Activated T-helper 1 cell treated with Interleukin-2 at 50 U/mL for 16 hours (primary cell): ENCODE measurements at regions not wholly inside any gene's neighbourhood (a gene's known extent, or its start where the extent isn't known, plus 50 kb on each side); places are given as distances from the start of the nearest gene placed in this dataset.

ENCODE experiments used
- DNase-seq: peaks from one replicate; pipeline ENCODE4 v3.0.0-alpha.2; 2020; ENCODE audit warnings: low read depth

DNA sequence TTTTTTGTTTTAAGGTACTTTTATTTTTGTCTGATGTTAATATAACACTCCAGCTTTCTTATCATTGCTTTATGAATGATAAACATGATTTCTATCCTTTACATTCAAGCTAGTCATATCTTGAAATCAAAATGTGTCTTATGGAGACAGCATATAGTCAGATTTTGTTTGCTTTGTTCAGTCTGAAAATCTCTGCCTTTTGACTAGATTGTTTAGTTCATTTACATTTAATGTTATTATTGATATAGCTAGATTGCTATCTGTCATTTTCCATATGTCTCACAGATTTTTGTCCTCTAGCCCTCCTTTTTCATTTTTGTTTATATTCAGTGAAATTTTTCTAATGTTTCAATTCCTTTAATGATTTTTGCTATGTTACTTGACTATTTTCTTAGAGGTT, 332.8 kb downstream of the SMOC2 start:
- DNase-seq, result no peak

DNA sequence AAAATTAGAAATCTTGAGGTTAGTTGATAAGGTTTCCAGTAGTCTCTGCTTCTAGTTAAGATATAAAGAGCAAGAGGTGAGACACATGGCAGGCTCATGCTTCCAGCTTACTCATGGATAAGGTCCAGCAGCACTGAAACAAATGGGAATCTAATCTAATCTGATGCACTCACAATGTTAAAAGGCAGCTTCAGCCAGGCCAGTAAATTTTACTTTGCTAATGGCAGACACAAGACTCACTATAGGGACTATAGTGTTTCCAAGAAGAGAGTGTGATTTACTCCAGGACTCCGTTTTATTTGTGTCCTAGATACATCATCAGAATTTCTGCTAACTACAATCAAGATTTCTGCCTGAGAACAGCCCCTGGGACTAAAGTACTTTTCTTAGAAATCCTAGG, 324.8 kb downstream of the SMOC2 start:
- DNase-seq, result no peak

DNA sequence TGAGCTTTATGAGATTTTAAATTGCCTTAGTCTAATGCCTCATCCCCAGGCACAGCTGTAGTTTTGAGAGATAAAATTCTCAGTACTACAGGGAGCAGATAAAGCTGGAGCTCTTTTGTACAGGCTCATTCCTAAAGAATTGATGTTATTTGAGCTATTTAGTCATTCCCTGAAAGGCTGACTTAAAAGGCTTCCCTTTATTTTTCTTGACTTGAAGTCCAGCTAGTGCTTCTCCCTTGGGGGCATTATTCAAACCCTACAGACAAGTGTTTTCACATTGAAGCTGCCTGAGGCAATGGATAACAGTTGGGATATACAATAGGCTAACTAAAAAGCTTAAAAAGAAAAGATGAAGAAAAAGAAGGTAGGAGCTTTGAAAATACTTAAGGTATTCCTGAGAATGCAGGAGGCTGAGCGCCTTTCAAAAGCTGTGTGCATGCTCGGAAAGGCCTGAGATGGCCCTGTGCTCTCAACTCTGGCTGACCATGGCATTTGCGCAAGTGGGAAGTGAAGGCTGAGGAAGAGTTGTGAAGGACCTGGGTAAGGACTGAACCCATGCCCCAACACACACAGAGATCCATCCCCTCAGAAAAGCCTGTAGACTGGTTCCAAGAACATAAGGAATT, 315.1 kb downstream of the SMOC2 start:
- DNase-seq, result no peak

DNA sequence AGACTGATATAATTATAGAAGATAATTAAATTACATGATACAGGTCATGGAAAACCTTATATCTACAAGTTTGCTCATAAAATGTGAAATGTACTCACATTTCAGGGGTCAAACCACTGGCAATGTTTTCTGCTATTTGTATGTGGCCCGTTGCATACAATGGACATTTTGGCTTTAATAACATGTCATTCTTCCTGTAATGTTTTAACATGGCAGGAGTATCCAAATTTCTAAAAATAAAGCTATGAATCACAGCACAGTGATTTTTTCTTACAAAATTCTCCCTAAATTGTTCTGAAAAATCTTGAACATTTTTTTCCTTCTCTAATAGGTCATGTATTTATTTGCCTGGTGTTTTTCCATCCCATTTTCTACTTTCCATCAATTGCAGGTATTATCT, 305.7 kb downstream of the SMOC2 start:
- DNase-seq, result no peak

DNA sequence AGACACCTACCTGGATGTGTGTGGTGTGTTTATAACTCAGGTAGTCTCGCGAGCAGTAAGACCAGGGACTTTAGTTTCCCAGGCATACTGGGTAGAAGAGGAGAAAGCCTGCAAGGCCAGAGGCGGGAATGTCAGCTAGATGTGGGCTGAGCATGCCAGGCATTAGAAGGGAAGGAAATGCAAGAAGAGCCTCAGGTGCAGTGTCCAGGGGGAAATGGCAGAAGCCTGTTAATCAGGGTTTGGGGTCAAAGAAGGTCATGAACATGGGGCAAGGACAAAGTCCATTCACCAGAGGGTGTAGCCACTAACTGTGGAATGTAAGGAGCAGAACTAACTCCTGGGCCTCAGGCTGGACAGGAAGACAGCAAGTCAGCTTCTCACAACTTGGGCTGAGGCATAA, 305.0 kb downstream of the SMOC2 start:
- no peak for DNase-seq

DNA sequence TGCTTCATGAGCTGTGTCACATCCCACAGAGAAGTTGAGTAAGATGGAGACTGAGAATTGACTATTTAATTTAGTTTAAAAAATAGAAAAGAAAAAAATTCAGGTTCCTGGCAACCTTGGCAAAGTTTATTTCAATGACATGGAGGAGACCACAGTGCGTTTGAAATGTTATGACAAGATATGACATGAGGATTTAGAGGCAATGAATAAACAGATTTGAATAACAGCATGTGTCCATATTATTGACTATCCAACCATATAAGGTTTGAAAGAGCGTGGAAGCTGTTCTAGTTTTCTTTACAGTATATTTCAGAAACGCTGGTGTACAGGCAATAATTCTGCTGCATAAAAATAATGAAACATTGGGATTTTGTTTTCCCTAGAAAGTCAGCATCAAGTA, 303.9 kb downstream of the SMOC2 start:
- DNase-seq, result no peak

DNA sequence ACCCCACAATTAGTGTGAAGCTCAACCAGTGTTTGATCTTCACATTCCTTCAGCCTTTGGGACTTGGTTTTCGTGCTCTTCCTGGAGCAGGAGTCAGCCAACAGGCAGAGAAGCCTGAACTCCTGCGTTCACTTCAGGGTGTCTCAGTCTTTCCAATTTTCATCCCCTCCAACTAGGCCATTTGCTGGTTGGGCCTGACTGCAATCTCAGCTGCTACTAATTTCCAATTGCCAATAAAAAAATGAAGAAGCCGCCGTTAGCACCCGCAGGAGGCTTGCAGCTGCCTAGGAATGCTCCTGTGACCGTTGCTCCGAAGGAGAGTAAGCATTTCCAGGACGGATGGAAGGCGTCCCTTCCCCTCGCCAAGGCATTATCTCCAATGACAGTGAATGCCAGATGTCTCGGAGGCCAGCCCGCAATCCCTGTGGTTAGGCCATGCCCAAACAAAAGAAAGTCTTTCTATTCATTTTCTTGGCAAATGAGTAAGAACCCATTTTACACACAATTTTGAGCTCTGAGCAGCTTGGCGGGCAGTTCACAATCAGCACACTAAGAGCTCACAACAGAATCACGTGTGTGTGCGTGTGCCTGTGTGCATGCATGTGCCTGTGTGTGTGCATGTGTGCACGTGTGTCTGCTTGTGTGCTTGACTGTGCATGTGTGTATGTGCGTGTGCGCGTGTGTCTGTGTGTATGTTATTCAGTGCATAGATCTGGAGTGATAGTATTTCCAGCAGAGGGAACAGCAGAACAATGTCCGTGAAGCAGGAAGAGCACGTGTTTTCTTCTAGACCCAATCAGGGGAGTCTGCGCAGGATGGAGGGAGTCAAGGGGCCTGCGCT, 301.2 kb downstream of the SMOC2 start:
- no peak for DNase-seq

DNA sequence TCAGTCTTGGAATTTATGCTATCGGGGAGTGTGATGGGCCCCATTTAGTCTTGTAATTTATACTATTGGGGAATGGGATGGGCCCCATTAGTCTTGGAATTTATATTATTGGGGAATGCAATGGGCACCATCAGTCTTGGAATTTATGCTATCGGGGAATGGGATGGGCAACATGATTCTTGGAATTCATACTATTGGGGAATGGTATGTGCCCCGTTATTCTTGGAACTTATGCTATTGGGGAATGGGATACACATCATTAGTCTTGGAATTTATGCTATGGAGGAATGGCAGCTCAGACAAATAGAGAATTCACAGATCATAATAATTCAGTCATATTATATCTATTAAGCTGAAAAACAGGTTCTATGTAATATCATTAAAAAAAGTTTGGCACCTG, 300.3 kb downstream of the SMOC2 start:
- no peak for DNase-seq

DNA sequence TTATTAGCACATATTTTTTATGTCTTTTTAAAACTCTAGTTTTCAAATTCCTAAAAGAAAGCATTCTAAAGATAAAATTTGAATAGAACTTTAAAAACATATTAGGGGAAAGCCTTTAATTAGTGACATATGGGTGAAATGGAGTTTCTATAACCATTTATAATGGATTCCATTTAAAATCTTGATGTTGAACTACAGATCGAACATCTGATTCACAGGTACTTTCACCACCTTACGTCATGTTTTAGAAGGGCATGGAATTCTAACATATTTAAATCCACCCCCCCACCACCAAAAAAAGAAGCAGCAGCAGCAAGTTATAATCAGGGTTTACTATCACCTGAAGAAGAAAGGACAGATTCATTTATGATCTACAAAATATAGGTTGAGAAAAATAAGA, 298.4 kb downstream of the SMOC2 start:
- no peak for DNase-seq

DNA sequence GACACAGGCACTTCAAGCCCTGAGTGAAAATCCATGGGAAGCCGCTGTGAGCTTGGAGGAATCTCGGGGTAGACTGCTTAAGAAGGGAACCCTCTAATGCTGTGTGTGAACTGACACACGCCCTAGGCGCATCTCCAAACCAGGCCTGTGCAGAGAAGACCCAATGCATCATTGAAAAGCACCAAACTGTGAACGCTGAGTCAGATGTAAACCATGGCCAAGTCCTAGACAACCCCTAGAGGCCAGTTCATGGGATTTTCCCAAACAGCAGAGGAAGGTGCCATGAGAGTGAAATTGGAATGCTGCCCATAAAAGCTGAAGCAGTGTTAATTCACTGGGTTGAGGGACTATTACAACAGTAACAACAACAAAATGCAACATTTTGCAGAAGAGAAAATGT, 296.5 kb downstream of the SMOC2 start:
- no peak for DNase-seq

DNA sequence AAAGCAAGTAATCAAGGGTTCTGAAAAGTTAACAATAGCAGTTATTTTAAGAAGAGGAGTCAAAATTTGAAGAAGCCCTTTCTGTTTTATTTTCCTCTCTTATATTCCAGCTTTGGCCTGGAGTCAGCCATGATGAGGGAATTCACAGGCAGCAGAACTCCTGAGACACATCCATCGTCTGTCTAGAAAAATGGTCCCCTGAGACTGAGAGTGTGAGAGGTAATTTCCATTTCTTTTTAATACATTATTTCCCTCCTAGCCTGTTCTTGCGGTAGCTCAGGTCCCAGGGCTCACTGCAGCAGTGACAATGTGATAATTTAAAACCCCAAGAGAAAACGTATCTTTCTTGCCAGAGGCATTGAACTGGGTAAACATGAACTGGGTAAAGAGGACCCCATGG, 296.0 kb downstream of the SMOC2 start:
- DNase-seq, result no peak

DNA sequence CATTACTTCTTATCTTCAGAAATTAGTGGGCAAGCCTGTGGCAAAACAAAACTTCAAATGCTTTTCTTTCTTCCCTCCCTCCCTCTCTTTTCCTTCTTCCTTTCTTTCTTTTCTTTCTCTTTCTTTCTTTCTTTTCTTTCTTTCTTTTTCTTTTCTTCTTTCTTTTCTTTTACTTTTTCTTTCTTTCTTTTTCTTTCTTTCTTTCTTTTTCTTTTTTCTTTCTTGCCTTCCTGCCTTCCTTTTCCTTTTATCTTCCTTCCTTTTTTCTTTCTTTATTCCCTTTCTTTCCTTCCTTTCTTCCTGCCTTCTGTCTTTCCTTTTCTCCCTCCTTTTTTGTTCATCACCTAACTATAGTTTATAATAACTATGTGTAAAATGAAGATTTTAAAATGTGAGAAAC, 295.1 kb downstream of the SMOC2 start:
- no peak for DNase-seq

DNA sequence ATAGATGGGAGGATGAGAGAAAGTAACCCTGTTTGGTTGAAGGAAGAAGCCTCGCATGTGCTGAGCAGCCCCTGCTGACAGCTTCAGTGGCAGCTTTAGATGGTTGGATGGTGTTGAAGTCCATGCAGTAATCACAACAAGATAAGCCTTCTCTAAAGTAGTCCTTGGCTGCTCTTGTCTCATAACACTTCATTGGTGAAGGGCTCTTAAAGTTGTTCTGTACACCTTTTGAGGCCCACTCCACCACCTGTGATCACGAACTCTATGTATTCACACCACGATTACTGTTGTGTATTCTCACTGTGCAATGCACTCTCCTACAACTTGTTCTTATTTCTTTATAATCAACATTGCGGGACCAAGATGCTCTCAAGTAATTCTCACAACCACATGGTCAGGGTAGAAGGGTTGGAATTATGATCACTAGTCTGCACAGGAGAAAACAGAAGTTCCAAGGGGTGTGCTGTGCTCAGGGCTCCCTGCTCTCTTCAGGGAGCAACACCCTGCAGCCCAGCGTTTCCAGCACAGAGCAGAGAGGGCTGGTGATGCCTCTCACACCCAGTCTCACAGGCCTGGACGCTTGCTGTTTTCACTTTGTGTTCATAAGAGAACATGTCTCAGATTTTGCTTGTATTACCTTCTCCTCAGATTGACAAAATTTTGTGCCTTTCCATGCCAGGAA, 294.4 kb downstream of the SMOC2 start:
- DNase-seq, result no peak

DNA sequence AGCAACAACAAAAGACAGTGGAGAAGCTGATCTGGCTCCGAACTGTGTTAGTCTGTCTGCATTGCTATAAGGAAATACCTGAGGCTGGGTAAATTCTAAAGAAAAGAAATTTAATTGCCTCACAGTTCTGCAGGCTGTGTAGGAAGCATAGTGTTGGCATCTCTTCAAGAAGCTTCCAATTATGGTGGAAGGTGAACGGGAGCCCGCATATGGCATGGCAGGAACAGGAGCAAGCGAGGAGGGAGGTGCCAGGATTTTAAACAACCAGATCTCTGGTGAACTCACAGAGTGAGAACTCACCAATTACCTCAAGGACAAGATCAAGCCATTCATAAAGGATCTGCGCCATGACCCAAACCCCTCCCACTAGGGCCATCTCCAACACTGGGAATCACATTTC, 293.5 kb downstream of the SMOC2 start:
- no peak for DNase-seq

DNA sequence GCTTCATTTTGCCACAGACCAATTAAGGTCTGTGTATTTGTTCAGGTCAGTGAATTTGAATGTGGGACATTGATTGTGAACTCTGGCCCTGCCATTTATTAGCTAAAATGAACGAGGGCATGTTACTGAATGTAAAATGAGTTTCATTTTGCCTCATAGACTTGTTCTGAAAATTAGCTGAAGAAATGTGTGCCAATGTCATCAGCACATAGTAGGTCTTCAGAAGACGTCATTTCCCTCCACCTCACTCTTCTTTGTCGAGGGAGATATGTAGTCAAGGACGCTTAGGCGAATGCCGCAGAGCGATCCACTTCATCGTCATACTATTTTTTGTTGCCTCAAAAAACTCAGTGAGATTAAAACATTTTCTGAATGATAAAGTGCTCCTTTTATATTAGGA, 291.7 kb downstream of the SMOC2 start:
- no peak for DNase-seq

DNA sequence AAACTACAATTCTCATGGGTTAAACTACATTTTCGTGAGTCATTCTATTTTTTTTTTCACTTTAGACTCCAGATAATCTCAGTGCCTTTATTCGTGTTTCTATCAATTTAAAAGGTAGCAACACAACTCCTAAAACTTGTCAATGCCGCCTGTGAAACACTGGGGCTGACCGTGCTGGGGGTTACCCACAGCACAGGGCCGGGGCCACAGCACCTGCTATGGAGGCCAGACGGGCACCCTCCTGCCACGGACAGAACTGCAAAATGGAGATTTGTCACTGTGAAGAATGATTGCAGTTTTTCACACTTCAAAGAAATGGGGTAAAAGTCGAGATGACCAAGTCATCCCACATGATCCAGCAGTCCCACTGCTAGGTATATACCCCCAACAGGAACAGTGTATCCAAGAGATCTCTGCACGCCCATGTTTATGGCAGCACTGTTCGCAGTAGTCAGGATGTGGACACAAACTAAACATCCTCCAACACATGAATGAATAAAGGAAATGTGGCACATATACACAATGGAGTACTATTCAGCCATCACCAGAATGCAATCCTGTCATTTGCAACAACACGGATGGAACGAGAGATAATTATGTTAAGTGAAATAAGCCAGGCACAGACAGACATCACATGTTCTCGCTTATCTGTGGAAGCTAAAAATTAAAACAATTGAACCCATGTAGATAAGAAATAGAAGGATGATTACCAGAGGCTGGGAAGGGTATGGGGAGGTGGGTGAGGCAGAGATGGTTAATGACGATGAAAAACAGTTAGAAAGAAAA, 290.1 kb downstream of the SMOC2 start:
- no peak for DNase-seq

DNA sequence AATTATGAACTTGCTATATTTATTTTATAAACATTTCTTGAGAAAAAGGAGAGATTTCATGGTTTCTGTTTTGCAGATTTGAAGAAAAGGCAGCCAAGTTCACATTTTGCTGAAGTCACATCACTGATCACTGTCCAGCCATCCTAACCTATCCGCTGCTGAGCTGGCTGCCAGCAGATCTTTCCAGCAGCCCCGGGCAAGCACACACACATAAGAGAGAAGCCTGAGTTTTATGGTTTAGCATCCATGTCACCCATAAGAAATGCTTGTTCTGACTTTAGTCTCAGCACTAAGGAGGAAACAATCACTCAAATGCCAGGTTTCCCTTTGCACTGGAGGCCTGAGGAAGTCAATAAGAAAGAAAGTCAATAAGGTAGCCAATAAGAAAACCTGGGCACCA, 287.1 kb downstream of the SMOC2 start:
- DNase-seq, result no peak

DNA sequence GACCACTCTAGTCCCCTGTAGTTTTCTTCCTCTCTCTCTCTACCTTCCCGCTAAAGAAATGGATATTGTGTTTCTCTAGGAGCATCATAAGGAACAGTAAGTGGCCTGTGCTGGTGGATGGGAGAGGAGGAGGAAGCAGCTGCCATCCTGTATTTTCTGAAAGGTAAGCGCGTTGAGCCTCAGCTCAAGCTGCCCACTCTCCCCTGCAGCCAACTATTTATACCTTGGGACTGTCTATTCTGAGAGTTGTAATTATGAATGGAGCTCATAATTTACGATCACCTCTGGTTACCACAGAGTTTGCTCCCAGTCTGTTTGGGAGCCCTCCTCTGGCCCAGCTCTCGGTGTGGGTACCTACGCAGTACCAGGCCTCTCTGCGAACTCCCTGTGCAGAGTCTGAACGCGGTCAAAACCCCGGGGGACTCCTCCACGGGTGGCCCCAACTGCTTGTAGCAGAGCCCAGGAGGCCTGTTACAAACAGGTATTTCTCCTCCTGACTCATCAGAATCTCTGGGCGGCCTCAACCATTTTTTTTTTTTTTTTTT, 285.4 kb downstream of the SMOC2 start:
- DNase-seq, result no peak

DNA sequence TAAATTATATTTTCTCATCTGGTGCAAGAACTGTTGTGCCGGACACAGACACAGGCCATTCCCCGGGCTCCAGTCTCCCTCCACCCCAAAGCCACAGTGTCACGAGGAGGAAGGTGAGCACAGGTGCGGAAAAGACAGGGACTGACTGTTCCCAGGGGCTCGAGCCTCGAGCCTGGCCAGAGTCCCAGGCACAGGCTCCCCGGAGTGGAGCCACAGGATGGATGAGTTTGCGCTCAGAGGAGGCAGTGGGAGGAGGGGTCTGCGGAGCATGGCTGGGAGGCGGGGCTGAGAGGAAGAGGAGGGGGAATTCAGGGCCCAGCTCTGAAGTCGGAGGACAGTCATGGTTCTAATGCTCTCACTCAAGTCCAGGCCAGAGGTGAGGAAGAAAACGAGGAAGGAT, 284.8 kb downstream of the SMOC2 start:
- no peak for DNase-seq

DNA sequence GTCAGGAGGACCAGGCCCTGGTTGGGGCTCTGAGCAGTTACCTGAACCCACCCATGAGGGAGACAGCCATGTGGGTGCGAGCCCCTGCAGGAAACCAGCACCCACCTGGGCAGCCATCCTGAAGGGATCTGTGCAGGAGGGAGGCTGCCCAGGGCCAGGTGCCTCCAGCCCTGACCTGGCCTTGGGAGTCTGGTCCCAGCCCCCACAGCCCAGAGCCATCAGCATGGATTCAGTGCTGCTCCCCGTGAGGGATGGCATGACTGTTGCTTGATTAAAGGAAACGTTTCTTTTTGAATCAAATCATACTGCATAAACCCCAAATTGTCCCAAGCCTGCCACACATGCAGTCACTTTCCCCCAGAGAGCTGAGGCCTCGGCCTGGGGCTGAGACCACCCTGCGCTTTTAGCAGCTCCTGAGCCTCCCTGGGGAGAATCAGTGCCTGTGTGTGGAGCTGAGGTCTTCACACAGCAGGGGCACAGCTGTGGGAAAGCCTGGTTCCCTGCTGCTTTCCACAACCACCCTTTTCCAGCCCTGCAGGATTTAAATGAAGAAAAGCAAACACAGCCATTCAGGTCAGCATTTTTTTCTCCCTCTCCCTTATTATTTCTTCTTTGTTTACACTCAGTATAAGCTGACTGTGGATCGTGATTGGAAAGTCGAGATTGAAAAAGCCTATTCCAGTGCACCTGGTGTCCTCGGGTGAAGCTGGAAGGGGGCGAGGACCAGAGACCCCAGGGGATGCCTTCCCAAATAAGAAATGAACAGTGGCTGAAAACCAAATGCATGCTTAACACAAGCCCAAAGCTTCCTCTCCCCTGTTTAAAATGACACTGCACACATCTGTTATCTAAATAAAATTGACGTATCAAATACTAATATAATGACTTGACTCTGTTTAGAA, 283.9 kb downstream of the SMOC2 start:
- DNase-seq, result no peak

DNA sequence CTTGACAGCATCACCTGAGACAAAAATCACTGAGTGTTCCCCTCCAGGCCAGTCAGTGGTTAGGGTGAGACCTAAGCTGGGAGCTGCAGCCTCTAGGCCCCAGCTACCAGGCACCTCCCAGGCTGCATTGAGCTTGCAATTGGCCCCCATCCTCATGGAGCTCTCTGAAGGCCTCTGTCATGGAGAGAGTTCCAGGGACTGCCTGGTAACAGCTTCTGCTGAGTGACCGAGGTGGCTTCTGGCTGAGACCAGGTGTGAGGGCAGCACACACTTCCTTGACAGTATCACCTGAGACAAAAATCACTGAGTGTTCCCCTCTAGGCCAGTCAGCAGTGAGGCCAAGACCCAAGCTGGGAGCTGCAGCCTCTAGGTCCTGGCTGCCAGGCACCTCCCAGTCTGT, 283.0 kb downstream of the SMOC2 start:
- no peak for DNase-seq
